Frontal cortex (tissue), 3 donors: ENCODE measurements at regions not wholly inside any gene's neighbourhood (a gene's known extent, or its start where the extent isn't known, plus 50 kb on each side); places are given as distances from the start of the nearest gene placed in this dataset.
"Not testable (repeated sequence)": the region's sequence is repeated elsewhere in the genome, so short reads cannot be mapped to it uniquely, and the experiment has no call there.

Source experiments
- DNase-seq, 2 donors: peaks; one replicate each; pipeline ENCODE4 v3.0.0; 2012; ENCODE audit warnings: low spot score in 2 of 2
- FAIRE-seq: peaks from 2 replicates; lab custom pipeline; 2012; peaks lifted over from hg19 to GRCh38; lab: Jason Lieb, UNC
- donor health status: control.
- donor health status: control.
- donor health status: control.

DNA sequence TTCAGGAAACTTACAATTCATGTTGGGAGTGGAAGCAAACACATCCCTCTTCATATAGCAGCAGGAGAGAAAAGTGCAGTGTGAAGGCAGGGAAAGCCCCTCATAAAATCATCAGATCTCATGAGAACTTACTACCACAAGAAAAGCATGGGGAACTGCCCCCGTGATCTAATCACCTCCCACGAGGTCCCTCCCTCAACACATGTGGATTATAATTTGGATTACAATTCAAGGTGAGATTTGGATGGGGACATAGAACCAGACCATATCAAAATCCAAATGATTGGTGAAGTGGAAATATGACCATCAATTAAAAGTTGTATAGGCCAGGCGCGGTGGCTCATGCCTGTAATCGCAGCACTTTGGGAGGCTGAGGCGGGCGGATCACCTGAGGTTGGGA, 1268.0 kb downstream of the JRKL start:
- DNase-seq (no peak), FAIRE-seq (no peak)

- no peak for FAIRE-seq
- no peak for DNase-seq
Measured at GRCh38 chr11:97667057-97667456, 1277.2 kb downstream of the JRKL start.

- DNase-seq (no peak), FAIRE-seq (no peak)
Measured at GRCh38 chr11:97683733-97684132, 1293.9 kb downstream of the JRKL start.

DNA sequence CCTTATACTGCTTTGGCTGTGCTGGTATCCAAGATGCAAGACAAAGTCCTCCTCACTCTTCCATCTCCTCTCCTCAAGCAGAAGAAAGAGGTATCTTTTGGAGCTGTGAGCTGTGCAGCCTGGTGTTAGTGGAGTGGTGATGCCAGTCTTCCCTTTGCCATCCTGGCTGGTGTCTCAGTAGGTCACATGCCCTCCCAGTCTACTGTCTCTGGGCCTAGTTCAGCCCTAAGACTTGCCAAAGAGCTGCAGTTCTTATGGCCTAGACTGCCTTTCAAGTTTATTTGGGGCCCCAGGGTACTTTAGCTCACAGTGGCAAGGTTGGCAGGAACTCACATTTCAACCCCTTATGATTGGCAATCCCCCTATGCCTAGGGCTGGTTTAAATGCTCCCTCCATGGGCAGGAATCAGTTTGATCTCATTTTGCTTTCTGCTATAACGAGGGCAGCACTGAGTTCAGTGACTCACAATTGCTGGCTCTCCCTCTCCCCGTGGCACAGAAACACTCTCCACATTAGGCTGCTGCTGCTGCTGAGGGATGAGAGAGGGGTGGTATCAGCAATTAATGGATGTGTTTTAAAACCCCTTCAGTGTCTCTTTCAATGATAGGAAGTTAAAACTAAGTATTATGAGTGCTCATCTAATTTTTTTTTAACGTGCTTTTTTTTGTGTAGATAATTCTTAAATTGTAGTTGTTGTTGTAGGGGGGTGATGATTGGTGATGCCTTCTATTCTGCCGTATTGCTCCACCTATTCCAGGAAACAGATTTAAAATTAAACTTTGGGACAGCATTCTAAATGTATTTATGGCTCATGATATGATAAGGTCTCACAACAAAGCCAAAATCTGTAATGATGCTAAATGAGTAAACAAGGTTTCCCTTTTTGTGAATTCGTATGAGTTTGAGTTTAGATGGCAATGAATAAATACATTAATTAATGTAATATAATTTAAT, 1295.0 kb downstream of the JRKL start:
- no peak for FAIRE-seq
- no peak for DNase-seq

GRCh38 chr11:97685695-97686094, 1295.9 kb downstream of the JRKL start:
- no peak for FAIRE-seq
- no peak for DNase-seq

DNA sequence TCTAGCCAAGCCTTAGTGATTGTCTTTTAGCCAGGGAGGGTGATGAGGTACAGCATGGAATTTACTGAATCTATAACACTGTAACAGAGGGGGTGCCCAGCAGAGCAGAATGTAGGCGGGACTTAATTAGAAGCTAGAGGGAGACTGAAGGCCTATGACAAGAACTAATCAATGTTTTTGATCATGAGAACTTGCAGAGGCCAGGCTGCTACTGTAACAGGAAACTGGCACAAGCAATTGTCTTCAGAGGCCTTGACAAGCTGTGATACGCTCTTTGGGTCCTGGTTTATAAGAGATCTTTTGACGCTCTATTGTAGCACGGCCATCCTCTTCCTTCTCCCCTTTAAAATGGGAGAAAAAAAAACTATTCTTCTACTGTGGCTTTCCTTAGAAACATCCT, 1297.3 kb downstream of the JRKL start:
- DNase-seq (no peak), FAIRE-seq (no peak)

DNA sequence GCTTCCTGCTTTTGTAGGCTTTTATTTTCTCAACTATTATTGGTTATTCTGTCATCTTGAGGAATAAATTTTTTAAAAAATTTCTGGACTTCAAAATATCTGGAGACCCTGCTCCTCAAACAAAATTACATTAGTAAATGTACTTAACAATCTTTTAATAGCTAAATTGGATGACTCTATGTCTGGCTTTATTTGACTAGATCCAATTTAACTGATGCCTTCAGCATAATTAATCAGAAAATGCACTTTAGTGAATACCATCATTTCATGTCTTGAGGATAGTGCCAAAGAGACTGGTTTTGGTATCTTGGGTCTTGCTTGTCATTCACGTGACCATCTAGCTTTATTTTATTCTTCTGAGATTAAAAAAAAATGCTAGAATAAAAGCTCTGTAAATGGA, 1301.2 kb downstream of the JRKL start:
- FAIRE-seq (no peak), DNase-seq (no peak)

DNA sequence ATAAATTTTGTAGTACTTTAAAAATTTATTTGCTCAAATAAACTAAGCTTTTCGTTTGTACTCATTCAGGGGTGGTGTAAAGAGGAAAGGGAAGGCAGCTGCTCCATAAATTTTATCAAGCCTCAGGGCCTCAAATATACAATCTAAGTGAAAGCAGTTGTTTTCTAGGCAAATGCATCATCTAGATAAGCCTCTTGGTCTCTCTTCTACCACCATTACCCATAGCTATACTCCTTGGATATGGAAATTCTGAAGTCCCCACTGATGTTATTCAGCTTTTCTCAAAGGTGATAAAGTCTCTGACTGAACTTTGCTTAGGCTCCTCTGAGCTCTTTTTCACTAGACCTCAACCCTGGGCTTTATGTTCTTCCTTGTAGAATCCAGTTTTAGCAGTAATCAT, 1313.1 kb downstream of the JRKL start:
- no peak for DNase-seq
- no peak for FAIRE-seq

DNA sequence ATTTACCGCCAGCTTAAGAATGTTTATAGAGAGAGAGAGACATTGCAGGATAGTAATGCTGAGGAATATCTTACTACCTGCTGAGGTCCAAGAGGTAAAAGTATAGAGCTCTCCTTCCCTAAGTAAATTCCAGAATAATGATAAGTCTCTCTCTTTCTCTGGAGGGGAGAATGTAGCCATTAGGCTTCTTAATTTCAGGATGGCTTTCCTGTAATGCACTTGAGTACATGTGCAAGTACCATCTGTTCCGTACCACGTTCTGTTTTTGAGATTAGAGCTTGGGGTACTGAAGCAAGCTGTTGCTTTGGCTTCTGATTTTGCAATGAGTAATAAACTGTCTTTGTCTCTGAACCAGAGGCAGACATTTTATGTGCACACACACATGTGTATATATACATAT, 1314.0 kb downstream of the JRKL start:
- DNase-seq = no peak

GRCh38 chr11:97705441-97705840, 1315.3 kb upstream of the CNTN5 start:
- FAIRE-seq, DNase-seq: not testable (repeated sequence)

More for the DNA sequence above, 1314.0 kb downstream of the JRKL start:
- FAIRE-seq = no peak

GRCh38 chr11:97717922-97718321, 1302.8 kb upstream of the CNTN5 start:
- DNase-seq = no peak
- no peak for FAIRE-seq

GRCh38 chr11:97722065-97722464, 1298.7 kb upstream of the CNTN5 start:
- no peak for DNase-seq
- FAIRE-seq = no peak

DNA sequence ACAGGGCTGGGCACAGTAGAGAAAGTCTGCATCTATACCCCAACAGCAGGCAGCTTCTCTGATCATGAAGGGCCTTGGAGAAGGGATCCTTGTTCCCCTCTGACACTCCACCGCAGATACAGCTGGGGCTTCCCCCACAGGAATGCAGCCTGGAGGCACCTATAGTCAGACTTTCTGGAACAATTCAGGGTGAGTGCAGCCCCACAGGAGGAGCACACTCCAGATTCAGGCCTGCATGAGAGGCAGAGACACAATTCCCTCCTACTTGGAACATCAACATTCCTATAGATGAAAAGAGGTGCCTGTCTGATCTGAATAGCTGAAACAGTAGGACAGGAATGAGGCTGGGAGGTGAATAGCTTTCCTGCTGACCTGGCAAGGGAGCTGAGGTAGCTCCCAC, 1298.0 kb upstream of the CNTN5 start:
- DNase-seq (no peak), FAIRE-seq (no peak)

- no peak for DNase-seq
- no peak for FAIRE-seq
Measured at GRCh38 chr11:97729546-97730272, 1291.0 kb upstream of the CNTN5 start.

DNA sequence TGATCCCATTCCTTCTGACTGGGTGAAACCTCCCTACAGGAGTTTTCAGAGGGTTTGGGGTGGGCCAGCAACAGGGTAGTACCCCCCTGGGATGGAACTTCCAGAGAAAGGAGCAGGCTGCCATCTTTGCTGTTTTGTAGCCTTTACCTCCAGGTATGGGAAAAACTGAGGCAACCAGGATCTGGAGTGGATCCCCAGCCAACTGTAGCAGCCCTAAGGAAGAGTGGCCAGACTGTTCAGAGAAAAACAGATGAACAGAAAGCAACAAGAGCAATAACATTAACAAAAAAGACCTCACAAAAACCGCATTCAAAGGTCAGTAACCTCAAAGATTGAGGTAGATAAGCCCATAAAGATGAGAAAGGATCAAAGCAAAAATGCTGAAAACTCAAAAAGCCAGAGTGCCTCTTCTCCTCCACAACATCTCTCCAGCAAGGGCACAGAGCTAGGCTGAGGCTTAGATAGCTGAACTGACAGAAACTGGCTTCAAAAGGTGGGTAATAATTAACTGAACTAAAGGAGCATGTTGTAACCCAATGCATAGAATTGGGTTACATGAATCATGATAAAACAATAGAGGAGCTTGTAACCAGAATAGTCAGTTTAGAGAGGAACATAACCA, 1288.6 kb upstream of the CNTN5 start:
- DNase-seq = no peak
- FAIRE-seq = no peak

DNA sequence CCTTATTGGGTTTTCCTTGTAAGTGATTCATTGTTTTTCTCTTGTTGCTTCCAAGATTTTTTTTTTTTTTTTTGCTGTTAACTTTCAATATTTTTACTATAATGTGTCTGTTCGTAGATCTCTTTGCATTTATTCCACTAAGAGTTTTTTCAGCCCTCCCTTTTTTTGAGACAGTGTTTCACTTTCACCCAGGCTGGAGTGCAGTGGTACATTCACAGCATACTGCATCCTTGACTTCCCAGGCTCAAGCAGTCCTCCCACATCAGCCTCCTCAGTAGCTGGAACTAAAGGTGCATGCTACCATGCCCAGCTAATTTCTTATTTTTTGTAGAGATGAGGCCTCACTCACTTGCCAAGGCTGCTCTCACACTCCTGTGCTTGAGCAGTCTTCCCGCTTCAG, 1282.0 kb upstream of the CNTN5 start:
- FAIRE-seq (no peak), DNase-seq (no peak)

DNA sequence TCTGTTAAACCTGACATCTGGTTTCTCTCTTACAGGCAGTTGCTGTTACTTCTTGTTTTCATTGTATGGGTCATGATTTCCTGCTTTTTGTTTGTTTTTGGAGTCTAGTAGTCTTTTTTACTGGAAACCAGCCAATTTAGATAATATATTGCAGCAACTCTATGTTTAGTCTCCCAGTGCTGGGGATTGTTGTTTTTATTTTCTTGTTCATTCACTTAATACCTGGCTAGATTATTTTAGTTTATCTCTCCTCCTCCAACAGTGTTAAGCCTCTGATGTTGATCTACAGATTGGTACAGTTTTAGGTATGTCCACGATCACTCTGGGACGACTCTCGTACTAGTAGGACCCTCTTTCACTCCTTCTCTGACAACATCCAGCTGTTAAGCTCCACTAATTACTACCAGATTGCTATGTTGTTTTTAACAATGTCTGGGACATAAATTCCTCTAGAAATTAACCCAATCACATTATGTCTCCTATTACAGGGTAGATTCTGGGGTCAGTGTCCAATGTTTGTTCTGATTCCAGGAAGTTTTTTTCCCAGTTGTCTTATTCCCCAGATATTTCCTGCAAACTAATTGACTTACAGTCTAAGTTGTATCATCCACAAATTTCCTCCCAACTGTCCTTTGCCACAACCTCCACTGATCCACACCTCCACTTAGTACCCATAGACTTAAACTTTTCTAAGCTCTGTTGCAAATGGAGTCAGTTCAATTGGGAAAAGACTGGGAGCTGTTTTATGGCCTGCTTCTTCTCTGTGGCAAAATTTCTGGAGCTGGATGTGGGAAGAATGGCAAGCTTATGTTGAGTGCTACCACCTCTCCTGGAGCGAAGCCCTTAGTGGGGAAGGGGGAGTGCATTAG, 1280.6 kb upstream of the CNTN5 start:
- no peak for FAIRE-seq

DNA sequence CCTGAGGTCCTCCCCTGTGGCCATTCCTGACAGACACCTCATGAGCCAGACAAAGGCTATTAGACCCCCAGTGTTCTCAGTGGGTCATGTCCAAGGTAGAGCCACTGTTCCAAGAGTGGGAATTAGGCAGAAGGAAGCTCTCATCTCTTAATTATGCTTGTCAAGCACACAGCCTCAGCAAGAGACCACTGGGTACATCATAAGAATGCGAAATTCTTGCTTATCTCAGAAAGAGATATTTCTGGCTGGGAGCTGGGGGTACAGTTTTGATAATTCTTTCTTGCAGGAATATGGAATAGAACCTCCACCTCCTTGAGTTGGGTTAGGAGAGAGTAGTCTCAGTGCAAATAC, 1280.0 kb upstream of the CNTN5 start:
- DNase-seq (no peak), FAIRE-seq (no peak)

More for the DNA sequence above, 1280.6 kb upstream of the CNTN5 start:
- DNase-seq = no peak

GRCh38 chr11:97742717-97743116, 1278.0 kb upstream of the CNTN5 start:
- no peak for DNase-seq
- no peak for FAIRE-seq

- FAIRE-seq = no peak
- DNase-seq = no peak
Measured at GRCh38 chr11:97743205-97743742, 1277.5 kb upstream of the CNTN5 start.
